IMR-90 (cell line): ENCODE measurements at regions not wholly inside any gene's neighbourhood (a gene's known extent, or its start where the extent isn't known, plus 50 kb on each side); places are given as distances from the start of the nearest gene placed in this dataset.

Experiments used
- BHLHE40 ChIP-seq: fragments of 150-350 bp; IDR thresholded peaks from 2 replicates; pipeline ENCODE4 v1.6.1; 2016; ENCODE audit warnings: mild to moderate bottlenecking, low read depth, low read length
- CEBPB ChIP-seq: IDR thresholded peaks from 2 replicates; pipeline ENCODE4 v1.6.1; 2012; ENCODE audit warnings: low read depth, low read length, improper control_type of control experiment
- CHD1 ChIP-seq: IDR thresholded peaks from 2 replicates; pipeline ENCODE4 v1.6.1; 2012; ENCODE audit warnings: low read depth, low read length, improper control_type of control experiment
- FOS ChIP-seq: fragments of 150-350 bp; IDR thresholded peaks from 2 replicates; pipeline ENCODE4 v1.6.1; 2016; ENCODE audit warnings: low read depth, low read length
- MAZ ChIP-seq: IDR thresholded peaks from 2 replicates; pipeline ENCODE4 v1.6.1; 2012; ENCODE audit warnings: low read depth, mild to moderate bottlenecking, low read length, improper control_type of control experiment, moderate library complexity, borderline replicate concordance
- POLR2A ChIP-seq: IDR thresholded peaks from 2 replicates; pipeline ENCODE4 v1.6.1; 2012; ENCODE audit warnings: mild to moderate bottlenecking, low read depth, low read length
- RAD21 ChIP-seq: IDR thresholded peaks from 2 replicates; pipeline ENCODE4 v1.6.1; 2012; ENCODE audit warnings: low read length, improper control_type of control experiment
- RCOR1 ChIP-seq: IDR thresholded peaks from 2 replicates; pipeline ENCODE4 v1.6.1; 2012; ENCODE audit warnings: mild to moderate bottlenecking, low read length, improper control_type of control experiment; ENCODE audit not compliant: insufficient replicate concordance
- RFX5 ChIP-seq: IDR thresholded peaks from 2 replicates; pipeline ENCODE4 v1.8.0; 2012; ENCODE audit warnings: low read depth, mild to moderate bottlenecking, low read length, moderate library complexity
- SMC3 ChIP-seq: fragments of 150-350 bp; IDR thresholded peaks from 2 replicates; pipeline ENCODE4 v1.6.1; 2016; ENCODE audit warnings: low read depth, mild to moderate bottlenecking, antibody characterized with exemption, low read length, moderate library complexity
- TF ChIP-seq, protein P1 (sequence below): conservative IDR thresholded peaks from 2 replicates; pipeline ENCODE4 v1.5.1; 2012; ENCODE audit warnings: mild to moderate bottlenecking, low read depth, low read length, improper control_type of control experiment
- TF ChIP-seq, protein P2 (sequence below): fragments of 150-350 bp; IDR thresholded peaks from 2 replicates; pipeline ENCODE4 v1.6.1; 2017; ENCODE audit warnings: mild to moderate bottlenecking, antibody characterized with exemption, low read length, low read depth

DNA sequence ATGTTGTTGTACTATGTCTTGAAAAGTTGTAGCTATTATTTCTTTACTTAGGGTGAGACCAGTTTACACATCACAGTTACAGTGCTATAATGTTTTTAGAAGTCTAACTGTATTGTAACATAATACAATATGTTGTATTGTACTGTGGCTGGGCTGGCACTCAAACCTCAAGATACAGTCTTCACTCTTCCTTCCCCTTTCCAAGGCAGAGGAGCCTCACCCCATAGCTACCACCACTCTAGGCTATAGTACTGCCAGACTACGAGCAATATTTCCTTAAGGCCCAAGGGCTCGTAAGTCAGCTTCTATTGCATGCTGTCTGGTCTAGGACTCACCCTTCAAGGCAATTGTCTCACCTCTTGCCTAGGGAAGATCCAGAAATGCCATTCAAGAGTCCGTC, 597.7 kb downstream of the OTOL1 start:
- TF ChIP-seq, protein P1, sequence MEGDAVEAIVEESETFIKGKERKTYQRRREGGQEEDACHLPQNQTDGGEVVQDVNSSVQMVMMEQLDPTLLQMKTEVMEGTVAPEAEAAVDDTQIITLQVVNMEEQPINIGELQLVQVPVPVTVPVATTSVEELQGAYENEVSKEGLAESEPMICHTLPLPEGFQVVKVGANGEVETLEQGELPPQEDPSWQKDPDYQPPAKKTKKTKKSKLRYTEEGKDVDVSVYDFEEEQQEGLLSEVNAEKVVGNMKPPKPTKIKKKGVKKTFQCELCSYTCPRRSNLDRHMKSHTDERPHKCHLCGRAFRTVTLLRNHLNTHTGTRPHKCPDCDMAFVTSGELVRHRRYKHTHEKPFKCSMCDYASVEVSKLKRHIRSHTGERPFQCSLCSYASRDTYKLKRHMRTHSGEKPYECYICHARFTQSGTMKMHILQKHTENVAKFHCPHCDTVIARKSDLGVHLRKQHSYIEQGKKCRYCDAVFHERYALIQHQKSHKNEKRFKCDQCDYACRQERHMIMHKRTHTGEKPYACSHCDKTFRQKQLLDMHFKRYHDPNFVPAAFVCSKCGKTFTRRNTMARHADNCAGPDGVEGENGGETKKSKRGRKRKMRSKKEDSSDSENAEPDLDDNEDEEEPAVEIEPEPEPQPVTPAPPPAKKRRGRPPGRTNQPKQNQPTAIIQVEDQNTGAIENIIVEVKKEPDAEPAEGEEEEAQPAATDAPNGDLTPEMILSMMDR: no peak
- no peak for TF ChIP-seq POLR2A
- TF ChIP-seq RCOR1: no peak
- no peak for TF ChIP-seq BHLHE40
- TF ChIP-seq SMC3: no peak
- no peak for TF ChIP-seq CEBPB
- no peak for TF ChIP-seq FOS
- no peak for TF ChIP-seq RAD21
- TF ChIP-seq CHD1: no peak
- TF ChIP-seq, protein P2, sequence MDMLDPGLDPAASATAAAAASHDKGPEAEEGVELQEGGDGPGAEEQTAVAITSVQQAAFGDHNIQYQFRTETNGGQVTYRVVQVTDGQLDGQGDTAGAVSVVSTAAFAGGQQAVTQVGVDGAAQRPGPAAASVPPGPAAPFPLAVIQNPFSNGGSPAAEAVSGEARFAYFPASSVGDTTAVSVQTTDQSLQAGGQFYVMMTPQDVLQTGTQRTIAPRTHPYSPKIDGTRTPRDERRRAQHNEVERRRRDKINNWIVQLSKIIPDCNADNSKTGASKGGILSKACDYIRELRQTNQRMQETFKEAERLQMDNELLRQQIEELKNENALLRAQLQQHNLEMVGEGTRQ: no peak
- TF ChIP-seq RFX5: no peak
- no peak for TF ChIP-seq MAZ
